ENCODE measurements at regions not wholly inside any gene's neighbourhood (a gene's known extent, or its start where the extent isn't known, plus 50 kb on each side); places are given as distances from the start of the nearest gene placed in this dataset.

GRCh38 chr10:46223626-46224413, 63.0 kb upstream of the ANTXRL start:
- H3K4me2 ChIP-seq = no peak overlapping the region
- peaks cover 27% of the 10 kb centered on the region for H3K4me1 ChIP-seq (replicated peaks; ENCODE audit: insufficient read depth)
- H3K27ac ChIP-seq = no peak overlapping the region; the same call in 1 of the 2 replicates
- H3K4me3 ChIP-seq = no peak overlapping the region
- ChIA-PET CTCF (no interaction called here), POLR2A (ENCODE audit: unreplicated experiment) (no interaction called here)
- H3K36me3 ChIP-seq (ENCODE audit: low read depth) = no peaks in the 10 kb centered on the region
- TF ChIP-seq EZH2 (IDR thresholded peaks at IDR 0.05; ENCODE audit: low read depth) (no peak), CTCF (conservative IDR thresholded peaks at IDR 0.05) (no peak)
- peaks cover 6% of the 10 kb centered on the region for H3F3A ChIP-seq (ENCODE audit: insufficient read depth, low read depth)
- no peaks in the 10 kb centered on the region for H4K20me1 ChIP-seq (ENCODE audit: insufficient read depth)
- BruUV-seq (replicated peaks) = no TSS peak
- no peaks in the 10 kb centered on the region for H3K27me3 ChIP-seq (ENCODE audit: insufficient read depth, low read depth)
- no peaks in the 10 kb centered on the region for H3K9me3 ChIP-seq (ENCODE audit: insufficient read depth, low read depth)
- intact Hi-C loops (cut with micrococcal nuclease; ENCODE audit: unreplicated experiment) = loop anchor here (5.0 to 10.0 kb wide), 4 partner anchors 173 to 989 kb away; no protein-coding TSS in a partner anchor
- H3K9me2 ChIP-seq (ENCODE audit: insufficient read depth) = no peaks in the 10 kb centered on the region
- DNase-seq = no peak
- no peak overlapping the region for H2AFZ ChIP-seq
- no peaks in the 10 kb centered on the region for H3K79me2 ChIP-seq (ENCODE audit: low read depth)

- intact Hi-C loops (cut with micrococcal nuclease; ENCODE audit: unreplicated experiment) = loop anchor here (5.0 to 10.0 kb wide), 4 partner anchors 173 to 990 kb away; no protein-coding TSS in a partner anchor
- Histone ChIP-seq H3F3A (ENCODE audit: insufficient read depth, low read depth) (peaks cover 11% of the 10 kb centered on the region), H3K27ac (no peak overlapping the region), H3K4me3 (no peak overlapping the region), H2AFZ (no peak overlapping the region), H3K4me1 (replicated peaks; ENCODE audit: insufficient read depth) (peaks cover 33% of the 10 kb centered on the region), H3K27me3 (ENCODE audit: insufficient read depth, low read depth) (no peaks in the 10 kb centered on the region), H3K36me3 (ENCODE audit: low read depth) (no peaks in the 10 kb centered on the region), H4K20me1 (ENCODE audit: insufficient read depth) (no peaks in the 10 kb centered on the region), H3K79me2 (ENCODE audit: low read depth) (no peaks in the 10 kb centered on the region), H3K9me2 (ENCODE audit: insufficient read depth) (no peaks in the 10 kb centered on the region), H3K4me2 (no peak overlapping the region), H3K9me3 (ENCODE audit: insufficient read depth, low read depth) (no peaks in the 10 kb centered on the region)
- DNase-seq = no peak
- POLR2A ChIA-PET (ENCODE audit: unreplicated experiment) = no interaction called here
- no TSS peak for BruUV-seq (replicated peaks)
- no peak for TF ChIP-seq EZH2 (IDR thresholded peaks at IDR 0.05; ENCODE audit: low read depth)
- TF ChIP-seq CTCF (conservative IDR thresholded peaks at IDR 0.05) = no peak
- CTCF ChIA-PET = interaction anchor here (0.6 kb wide), 1 partner anchor 162 kb away, joined by 3 read pairs; no protein-coding TSS in a partner anchor
These were observed 62.4 kb upstream of the ANTXRL start for GRCh38 chr10:46224414-46224682.

GRCh38 chr10:46225597-46225996, 61.2 kb upstream of the ANTXRL start:
- no peak for DNase-seq
- H3K9me3 ChIP-seq (ENCODE audit: insufficient read depth, low read depth) = no peaks in the 10 kb centered on the region
- no peaks in the 10 kb centered on the region for H3K36me3 ChIP-seq (ENCODE audit: low read depth)
- TF ChIP-seq EZH2 (IDR thresholded peaks at IDR 0.05; ENCODE audit: low read depth) (no peak), CTCF (conservative IDR thresholded peaks at IDR 0.05) (no peak)
- no peak overlapping the region for H3K4me2 ChIP-seq
- no peak overlapping the region for H2AFZ ChIP-seq
- H3K4me1 ChIP-seq (replicated peaks; ENCODE audit: insufficient read depth) = peaks cover 37% of the 10 kb centered on the region
- H4K20me1 ChIP-seq (ENCODE audit: insufficient read depth) = no peaks in the 10 kb centered on the region
- H3K27ac ChIP-seq = no peak overlapping the region
- H3F3A ChIP-seq (ENCODE audit: insufficient read depth, low read depth) = peaks cover 18% of the 10 kb centered on the region
- no peaks in the 10 kb centered on the region for H3K27me3 ChIP-seq (ENCODE audit: insufficient read depth, low read depth)
- BruUV-seq (replicated peaks) = no TSS peak
- intact Hi-C loops (cut with micrococcal nuclease; ENCODE audit: unreplicated experiment) = loop anchor here (5.0 to 10.0 kb wide), 3 partner anchors 342 to 991 kb away; no protein-coding TSS in a partner anchor
- H3K9me2 ChIP-seq (ENCODE audit: insufficient read depth) = no peaks in the 10 kb centered on the region
- ChIA-PET POLR2A (ENCODE audit: unreplicated experiment) (no interaction called here), CTCF (no interaction called here)
- no peak overlapping the region for H3K4me3 ChIP-seq
- no peaks in the 10 kb centered on the region for H3K79me2 ChIP-seq (ENCODE audit: low read depth)

All from PC-9 (cell line).